NCI-H1417 (cell line): ENCODE measurements at regions not wholly inside any gene's neighbourhood (a gene's known extent, or its start where the extent isn't known, plus 50 kb on each side); places are given as distances from the start of the nearest gene placed in this dataset.
A peak's percentile ranks its signal among the peaks of the same experiment; 100 is the strongest.

Source experiments
- DNase-seq, 3 experiments: peaks; one replicate each; lab custom pipeline; 2025; lab: John Stamatoyannopoulos, UW

- no peak for DNase-seq
Measured at GRCh38 chr11:130585545-130585944, 137.1 kb downstream of the ADAMTS15 start.

GRCh38 chr11:130587658-130588057, 139.2 kb downstream of the ADAMTS15 start:
- DNase-seq, result no peak

GRCh38 chr11:130588471-130588870, 140.0 kb downstream of the ADAMTS15 start:
- DNase-seq, result no peak

GRCh38 chr11:130592056-130592455, 143.6 kb downstream of the ADAMTS15 start:
- no peak for DNase-seq

- no peak for DNase-seq
Measured at GRCh38 chr11:130593064-130593463, 144.6 kb downstream of the ADAMTS15 start.

GRCh38 chr11:130598433-130598832, 150.0 kb downstream of the ADAMTS15 start:
- no peak for DNase-seq

GRCh38 chr11:130599073-130599654, 150.7 kb downstream of the ADAMTS15 start:
- no peak for DNase-seq

- DNase-seq, result no peak
Measured at GRCh38 chr11:130600139-130600538, 151.7 kb downstream of the ADAMTS15 start.

- DNase-seq, result no peak
Measured at GRCh38 chr11:130600616-130601015, 152.2 kb downstream of the ADAMTS15 start.

GRCh38 chr11:130601141-130601540, 152.7 kb downstream of the ADAMTS15 start:
- DNase-seq, result peak in 1 of 3 experiments; percentile 16

GRCh38 chr11:130601764-130602460, 153.5 kb downstream of the ADAMTS15 start:
- DNase-seq, result no peak

GRCh38 chr11:130602641-130603334, 154.3 kb downstream of the ADAMTS15 start:
- no peak for DNase-seq

GRCh38 chr11:130603335-130603906, 155.0 kb downstream of the ADAMTS15 start:
- DNase-seq, result peak in 2 of 3 experiments; percentile 18 to 59

GRCh38 chr11:130604606-130605005, 156.2 kb downstream of the ADAMTS15 start:
- DNase-seq, result no peak

GRCh38 chr11:130606178-130606577, 157.7 kb downstream of the ADAMTS15 start:
- DNase-seq, result no peak

GRCh38 chr11:130606781-130607511, 158.5 kb downstream of the ADAMTS15 start:
- no peak for DNase-seq

GRCh38 chr11:130608287-130608686, 159.8 kb downstream of the ADAMTS15 start:
- DNase-seq, result no peak

GRCh38 chr11:130609121-130610035, 160.9 kb downstream of the ADAMTS15 start:
- DNase-seq, result no peak

GRCh38 chr11:130611791-130612251, 163.4 kb downstream of the ADAMTS15 start:
- DNase-seq, result no peak

- DNase-seq, result no peak
Measured at GRCh38 chr11:130612291-130612851, 163.9 kb downstream of the ADAMTS15 start.

GRCh38 chr11:130613396-130613795, 165.0 kb downstream of the ADAMTS15 start:
- DNase-seq, result no peak
